ENCODE measurements at regions not wholly inside any gene's neighbourhood (a gene's known extent, or its start where the extent isn't known, plus 50 kb on each side); places are given as distances from the start of the nearest gene placed in this dataset.

GRCh38 chr2:155200753-155201152 lies 502.3 kb downstream of the KCNJ3 start:
- TF ChIP-seq CTCF (conservative IDR thresholded peaks at IDR 0.05 in 1 of 2, IDR thresholded peaks at IDR 0.05 in 1 of 2; ENCODE audit: low read depth in 1 of 2, low read length in 2 of 2) = no peak
- no peak for TF ChIP-seq EZH2 (IDR thresholded peaks at IDR 0.05; ENCODE audit: low read length, missing control alignments)

Data from fibroblast of lung (primary cell).